ENCODE measurements at regions not wholly inside any gene's neighbourhood (a gene's known extent, or its start where the extent isn't known, plus 50 kb on each side); places are given as distances from the start of the nearest gene placed in this dataset.

DNA sequence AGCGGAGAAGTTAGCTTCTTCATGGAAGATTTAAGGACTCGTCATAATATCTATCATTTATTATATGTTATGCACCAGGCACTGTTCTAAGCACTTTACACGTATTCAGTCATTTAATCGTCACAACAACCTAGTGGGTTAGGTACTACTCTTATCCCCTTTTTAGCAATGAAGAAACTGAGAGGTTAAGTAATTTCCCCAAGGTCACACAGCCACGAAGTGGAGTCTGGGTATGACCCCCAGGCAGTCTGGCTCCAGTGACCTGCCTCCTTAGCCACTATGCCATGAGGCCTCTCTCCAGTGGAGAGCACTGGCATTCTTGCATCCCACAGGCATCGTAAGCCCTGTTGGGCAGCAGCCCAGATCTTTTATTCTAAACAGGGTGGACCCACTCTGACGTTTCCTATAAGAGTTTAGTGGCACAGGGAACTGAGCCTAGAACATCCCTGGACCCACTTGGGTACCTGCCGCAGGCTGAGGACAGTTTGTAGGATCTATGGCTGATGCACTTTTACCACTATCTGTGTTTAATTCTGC lies 123.0 kb downstream of the NAV1 start (continued):
- TF ChIP-seq, protein P1, sequence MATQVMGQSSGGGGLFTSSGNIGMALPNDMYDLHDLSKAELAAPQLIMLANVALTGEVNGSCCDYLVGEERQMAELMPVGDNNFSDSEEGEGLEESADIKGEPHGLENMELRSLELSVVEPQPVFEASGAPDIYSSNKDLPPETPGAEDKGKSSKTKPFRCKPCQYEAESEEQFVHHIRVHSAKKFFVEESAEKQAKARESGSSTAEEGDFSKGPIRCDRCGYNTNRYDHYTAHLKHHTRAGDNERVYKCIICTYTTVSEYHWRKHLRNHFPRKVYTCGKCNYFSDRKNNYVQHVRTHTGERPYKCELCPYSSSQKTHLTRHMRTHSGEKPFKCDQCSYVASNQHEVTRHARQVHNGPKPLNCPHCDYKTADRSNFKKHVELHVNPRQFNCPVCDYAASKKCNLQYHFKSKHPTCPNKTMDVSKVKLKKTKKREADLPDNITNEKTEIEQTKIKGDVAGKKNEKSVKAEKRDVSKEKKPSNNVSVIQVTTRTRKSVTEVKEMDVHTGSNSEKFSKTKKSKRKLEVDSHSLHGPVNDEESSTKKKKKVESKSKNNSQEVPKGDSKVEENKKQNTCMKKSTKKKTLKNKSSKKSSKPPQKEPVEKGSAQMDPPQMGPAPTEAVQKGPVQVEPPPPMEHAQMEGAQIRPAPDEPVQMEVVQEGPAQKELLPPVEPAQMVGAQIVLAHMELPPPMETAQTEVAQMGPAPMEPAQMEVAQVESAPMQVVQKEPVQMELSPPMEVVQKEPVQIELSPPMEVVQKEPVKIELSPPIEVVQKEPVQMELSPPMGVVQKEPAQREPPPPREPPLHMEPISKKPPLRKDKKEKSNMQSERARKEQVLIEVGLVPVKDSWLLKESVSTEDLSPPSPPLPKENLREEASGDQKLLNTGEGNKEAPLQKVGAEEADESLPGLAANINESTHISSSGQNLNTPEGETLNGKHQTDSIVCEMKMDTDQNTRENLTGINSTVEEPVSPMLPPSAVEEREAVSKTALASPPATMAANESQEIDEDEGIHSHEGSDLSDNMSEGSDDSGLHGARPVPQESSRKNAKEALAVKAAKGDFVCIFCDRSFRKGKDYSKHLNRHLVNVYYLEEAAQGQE (IDR thresholded peaks at IDR 0.05; ENCODE audit: unreplicated experiment), result no peak
- TF ChIP-seq EZH2 (IDR thresholded peaks at IDR 0.05; ENCODE audit: low read depth, unreplicated experiment) (no peak), JUNB (IDR thresholded peaks at IDR 0.05; ENCODE audit: unreplicated experiment) (no peak), ZNF114 (CRISPR knock-in tag; IDR thresholded peaks at IDR 0.05) (no peak)
- TF ChIP-seq, protein P2, sequence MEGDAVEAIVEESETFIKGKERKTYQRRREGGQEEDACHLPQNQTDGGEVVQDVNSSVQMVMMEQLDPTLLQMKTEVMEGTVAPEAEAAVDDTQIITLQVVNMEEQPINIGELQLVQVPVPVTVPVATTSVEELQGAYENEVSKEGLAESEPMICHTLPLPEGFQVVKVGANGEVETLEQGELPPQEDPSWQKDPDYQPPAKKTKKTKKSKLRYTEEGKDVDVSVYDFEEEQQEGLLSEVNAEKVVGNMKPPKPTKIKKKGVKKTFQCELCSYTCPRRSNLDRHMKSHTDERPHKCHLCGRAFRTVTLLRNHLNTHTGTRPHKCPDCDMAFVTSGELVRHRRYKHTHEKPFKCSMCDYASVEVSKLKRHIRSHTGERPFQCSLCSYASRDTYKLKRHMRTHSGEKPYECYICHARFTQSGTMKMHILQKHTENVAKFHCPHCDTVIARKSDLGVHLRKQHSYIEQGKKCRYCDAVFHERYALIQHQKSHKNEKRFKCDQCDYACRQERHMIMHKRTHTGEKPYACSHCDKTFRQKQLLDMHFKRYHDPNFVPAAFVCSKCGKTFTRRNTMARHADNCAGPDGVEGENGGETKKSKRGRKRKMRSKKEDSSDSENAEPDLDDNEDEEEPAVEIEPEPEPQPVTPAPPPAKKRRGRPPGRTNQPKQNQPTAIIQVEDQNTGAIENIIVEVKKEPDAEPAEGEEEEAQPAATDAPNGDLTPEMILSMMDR (conservative IDR thresholded peaks at IDR 0.05; ENCODE audit: low read depth in 2 of 2), result no peak

GRCh38 chr1:201662646-201663045 lies 123.7 kb downstream of the NAV1 start:
- H3K9me2 ChIP-seq (ENCODE audit: insufficient read depth), result no peaks in the 10 kb centered on the region
- Mint-ChIP-seq H3K36me3 (ENCODE audit: low read depth) (no peaks in the 10 kb centered on the region), H3K9me3 (no peaks in the 10 kb centered on the region), H3K4me3 (no peak overlapping the region), H3K27me3 (ENCODE audit: insufficient read depth, low read depth, poor library complexity) (peaks cover 10% of the 10 kb centered on the region), H3K27ac (no peak overlapping the region), H3K4me1 (peaks cover 28% of the 10 kb centered on the region)
- no peaks in the 10 kb centered on the region for H3K36me3 ChIP-seq (ENCODE audit: insufficient read depth)
- no peak overlapping the region for H2AFZ ChIP-seq
- H3K4me1 ChIP-seq (ENCODE audit: insufficient read depth), result no peaks in the 10 kb centered on the region
- no peak for ATAC-seq
- no peak overlapping the region for H3K4me3 ChIP-seq
- peaks cover 12% of the 10 kb centered on the region; the same call in 1 of the 2 replicates for H4K20me1 ChIP-seq (replicated peaks; ENCODE audit: insufficient read depth)
- no peak for DNase-seq (ENCODE audit: low spot score)
- H3K4me2 ChIP-seq, result no peak overlapping the region
- H3K79me2 ChIP-seq (replicated peaks; ENCODE audit: insufficient read depth), result peaks cover 7% of the 10 kb centered on the region; the same call in 1 of the 2 replicates
- H3K27me3 ChIP-seq (ENCODE audit: insufficient read depth), result no peaks in the 10 kb centered on the region
- no peaks in the 10 kb centered on the region for H3F3A ChIP-seq (replicated peaks; ENCODE audit: low read depth)
- H3K27ac ChIP-seq (ENCODE audit: low read depth), result no peak overlapping the region
- TF ChIP-seq, protein P3, sequence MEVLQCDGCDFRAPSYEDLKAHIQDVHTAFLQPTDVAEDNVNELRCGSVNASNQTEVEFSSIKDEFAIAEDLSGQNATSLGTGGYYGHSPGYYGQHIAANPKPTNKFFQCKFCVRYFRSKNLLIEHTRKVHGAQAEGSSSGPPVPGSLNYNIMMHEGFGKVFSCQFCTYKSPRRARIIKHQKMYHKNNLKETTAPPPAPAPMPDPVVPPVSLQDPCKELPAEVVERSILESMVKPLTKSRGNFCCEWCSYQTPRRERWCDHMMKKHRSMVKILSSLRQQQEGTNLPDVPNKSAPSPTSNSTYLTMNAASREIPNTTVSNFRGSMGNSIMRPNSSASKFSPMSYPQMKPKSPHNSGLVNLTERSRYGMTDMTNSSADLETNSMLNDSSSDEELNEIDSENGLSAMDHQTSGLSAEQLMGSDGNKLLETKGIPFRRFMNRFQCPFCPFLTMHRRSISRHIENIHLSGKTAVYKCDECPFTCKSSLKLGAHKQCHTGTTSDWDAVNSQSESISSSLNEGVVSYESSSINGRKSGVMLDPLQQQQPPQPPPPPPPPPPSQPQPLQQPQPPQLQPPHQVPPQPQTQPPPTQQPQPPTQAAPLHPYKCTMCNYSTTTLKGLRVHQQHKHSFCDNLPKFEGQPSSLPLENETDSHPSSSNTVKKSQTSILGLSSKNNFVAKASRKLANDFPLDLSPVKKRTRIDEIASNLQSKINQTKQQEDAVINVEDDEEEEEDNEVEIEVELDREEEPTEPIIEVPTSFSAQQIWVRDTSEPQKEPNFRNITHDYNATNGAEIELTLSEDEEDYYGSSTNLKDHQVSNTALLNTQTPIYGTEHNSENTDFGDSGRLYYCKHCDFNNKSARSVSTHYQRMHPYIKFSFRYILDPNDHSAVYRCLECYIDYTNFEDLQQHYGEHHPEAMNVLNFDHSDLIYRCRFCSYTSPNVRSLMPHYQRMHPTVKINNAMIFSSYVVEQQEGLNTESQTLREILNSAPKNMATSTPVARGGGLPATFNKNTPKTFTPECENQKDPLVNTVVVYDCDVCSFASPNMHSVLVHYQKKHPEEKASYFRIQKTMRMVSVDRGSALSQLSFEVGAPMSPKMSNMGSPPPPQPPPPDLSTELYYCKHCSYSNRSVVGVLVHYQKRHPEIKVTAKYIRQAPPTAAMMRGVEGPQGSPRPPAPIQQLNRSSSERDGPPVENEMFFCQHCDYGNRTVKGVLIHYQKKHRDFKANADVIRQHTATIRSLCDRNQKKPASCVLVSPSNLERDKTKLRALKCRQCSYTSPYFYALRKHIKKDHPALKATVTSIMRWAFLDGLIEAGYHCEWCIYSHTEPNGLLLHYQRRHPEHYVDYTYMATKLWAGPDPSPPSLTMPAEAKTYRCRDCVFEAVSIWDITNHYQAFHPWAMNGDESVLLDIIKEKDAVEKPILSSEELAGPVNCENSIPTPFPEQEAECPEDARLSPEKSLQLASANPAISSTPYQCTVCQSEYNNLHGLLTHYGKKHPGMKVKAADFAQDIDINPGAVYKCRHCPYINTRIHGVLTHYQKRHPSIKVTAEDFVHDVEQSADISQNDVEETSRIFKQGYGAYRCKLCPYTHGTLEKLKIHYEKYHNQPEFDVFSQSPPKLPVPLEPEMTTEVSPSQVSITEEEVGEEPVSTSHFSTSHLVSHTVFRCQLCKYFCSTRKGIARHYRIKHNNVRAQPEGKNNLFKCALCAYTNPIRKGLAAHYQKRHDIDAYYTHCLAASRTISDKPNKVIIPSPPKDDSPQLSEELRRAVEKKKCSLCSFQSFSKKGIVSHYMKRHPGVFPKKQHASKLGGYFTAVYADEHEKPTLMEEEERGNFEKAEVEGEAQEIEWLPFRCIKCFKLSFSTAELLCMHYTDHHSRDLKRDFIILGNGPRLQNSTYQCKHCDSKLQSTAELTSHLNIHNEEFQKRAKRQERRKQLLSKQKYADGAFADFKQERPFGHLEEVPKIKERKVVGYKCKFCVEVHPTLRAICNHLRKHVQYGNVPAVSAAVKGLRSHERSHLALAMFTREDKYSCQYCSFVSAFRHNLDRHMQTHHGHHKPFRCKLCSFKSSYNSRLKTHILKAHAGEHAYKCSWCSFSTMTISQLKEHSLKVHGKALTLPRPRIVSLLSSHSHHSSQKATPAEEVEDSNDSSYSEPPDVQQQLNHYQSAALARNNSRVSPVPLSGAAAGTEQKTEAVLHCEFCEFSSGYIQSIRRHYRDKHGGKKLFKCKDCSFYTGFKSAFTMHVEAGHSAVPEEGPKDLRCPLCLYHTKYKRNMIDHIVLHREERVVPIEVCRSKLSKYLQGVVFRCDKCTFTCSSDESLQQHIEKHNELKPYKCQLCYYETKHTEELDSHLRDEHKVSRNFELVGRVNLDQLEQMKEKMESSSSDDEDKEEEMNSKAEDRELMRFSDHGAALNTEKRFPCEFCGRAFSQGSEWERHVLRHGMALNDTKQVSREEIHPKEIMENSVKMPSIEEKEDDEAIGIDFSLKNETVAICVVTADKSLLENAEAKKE (CRISPR knock-in tag; IDR thresholded peaks at IDR 0.05), result no peak
- TF ChIP-seq CREB1 (CRISPR knock-in tag; IDR thresholded peaks at IDR 0.05; ENCODE audit: low read depth) (no peak), ZNF114 (CRISPR knock-in tag; IDR thresholded peaks at IDR 0.05) (no peak), NANOG (IDR thresholded peaks at IDR 0.05; ENCODE audit: borderline replicate concordance) (no peak), EZH2 (IDR thresholded peaks at IDR 0.05; ENCODE audit: low read depth, unreplicated experiment) (no peak), STAT1 (IDR thresholded peaks at IDR 0.05; ENCODE audit: unreplicated experiment) (no peak), EZH2phosphoT487 (IDR thresholded peaks at IDR 0.05; ENCODE audit: unreplicated experiment) (no peak)
